OCI-LY3 (cell line): ENCODE measurements at regions not wholly inside any gene's neighbourhood (a gene's known extent, or its start where the extent isn't known, plus 50 kb on each side); places are given as distances from the start of the nearest gene placed in this dataset.

Experiments
- H2AFZ ChIP-seq: fragments of 200-600, 300-600 bp; shearing (Covaris generic); 2 replicates; pipeline ENCODE4 v1.6.0; 2014; ENCODE audit warnings: antibody characterized with exemption, low read depth, low read length
- H3K27ac ChIP-seq: fragments of 200-600, 300-600 bp; sonication (generic); 2 replicates; pipeline ENCODE4 v1.5.1; 2014; ENCODE audit warnings: mild to moderate bottlenecking, low read length, moderate library complexity, mixed read lengths
- H3K27me3 ChIP-seq: fragments of 200-600, 300-600 bp; sonication (generic); 2 replicates; pipeline ENCODE4 v1.6.1; 2014; ENCODE audit warnings: low read depth, low read length, mixed read lengths
- H3K36me3 ChIP-seq: fragments of 200-600, 300-600 bp; sonication (generic); replicated peaks from 2 replicates; pipeline ENCODE3; 2014; ENCODE audit warnings: low read depth, low read length, mixed read lengths
- H3K4me1 ChIP-seq: fragments of 300-600, 200-600 bp; sonication (generic); 2 replicates; pipeline ENCODE4 v1.6.1; 2014; ENCODE audit warnings: low read length, mixed read lengths
- H3K4me2 ChIP-seq: fragments of 200-600, 300-600 bp; sonication (generic); 2 replicates; pipeline ENCODE4 v1.6.1; 2014; ENCODE audit warnings: low read length, mixed read lengths
- H3K4me3 ChIP-seq: fragments of 300-600, 200-600 bp; sonication (generic); 2 replicates; pipeline ENCODE4 v1.5.1; 2014; ENCODE audit warnings: antibody characterized with exemption, mild to moderate bottlenecking, low read length, moderate library complexity
- H3K79me2 ChIP-seq: fragments of 300-600, 200-600 bp; shearing (Covaris generic); 2 replicates; pipeline ENCODE4 v1.6.1; 2014; ENCODE audit warnings: mild to moderate bottlenecking, low read length, mixed read lengths
- H3K9ac ChIP-seq: fragments of 300-600, 200-600 bp; shearing (Covaris generic); 2 replicates; pipeline ENCODE4 v1.6.0; 2014; ENCODE audit warnings: mild to moderate bottlenecking, low read length, moderate library complexity
- H3K9me3 ChIP-seq: fragments of 200-600, 300-600 bp; shearing (Covaris generic); 2 replicates; pipeline ENCODE4 v1.6.1; 2014; ENCODE audit warnings: low read length, mixed read lengths; ENCODE audit not compliant: insufficient read depth
- H4K20me1 ChIP-seq: fragments of 200-600, 300-600 bp; sonication (generic); 2 replicates; pipeline ENCODE4 v1.6.1; 2016; ENCODE audit warnings: low read length, mixed read lengths; ENCODE audit not compliant: insufficient read depth
- EZH2phosphoT487 ChIP-seq: fragments of 200-600 bp; shearing (Covaris generic); IDR thresholded peaks from 2 replicates; pipeline ENCODE4 v1.6.1; 2018; ENCODE audit warnings: antibody characterized with exemption, mixed run types, low read depth
- TF ChIP-seq, protein P1 (sequence below): fragments of 200-600, 300-600 bp; sonication (generic); IDR thresholded peaks from 2 replicates; pipeline ENCODE4 v1.5.1; 2014; ENCODE audit warnings: antibody characterized with exemption, low read length, low read depth

DNA sequence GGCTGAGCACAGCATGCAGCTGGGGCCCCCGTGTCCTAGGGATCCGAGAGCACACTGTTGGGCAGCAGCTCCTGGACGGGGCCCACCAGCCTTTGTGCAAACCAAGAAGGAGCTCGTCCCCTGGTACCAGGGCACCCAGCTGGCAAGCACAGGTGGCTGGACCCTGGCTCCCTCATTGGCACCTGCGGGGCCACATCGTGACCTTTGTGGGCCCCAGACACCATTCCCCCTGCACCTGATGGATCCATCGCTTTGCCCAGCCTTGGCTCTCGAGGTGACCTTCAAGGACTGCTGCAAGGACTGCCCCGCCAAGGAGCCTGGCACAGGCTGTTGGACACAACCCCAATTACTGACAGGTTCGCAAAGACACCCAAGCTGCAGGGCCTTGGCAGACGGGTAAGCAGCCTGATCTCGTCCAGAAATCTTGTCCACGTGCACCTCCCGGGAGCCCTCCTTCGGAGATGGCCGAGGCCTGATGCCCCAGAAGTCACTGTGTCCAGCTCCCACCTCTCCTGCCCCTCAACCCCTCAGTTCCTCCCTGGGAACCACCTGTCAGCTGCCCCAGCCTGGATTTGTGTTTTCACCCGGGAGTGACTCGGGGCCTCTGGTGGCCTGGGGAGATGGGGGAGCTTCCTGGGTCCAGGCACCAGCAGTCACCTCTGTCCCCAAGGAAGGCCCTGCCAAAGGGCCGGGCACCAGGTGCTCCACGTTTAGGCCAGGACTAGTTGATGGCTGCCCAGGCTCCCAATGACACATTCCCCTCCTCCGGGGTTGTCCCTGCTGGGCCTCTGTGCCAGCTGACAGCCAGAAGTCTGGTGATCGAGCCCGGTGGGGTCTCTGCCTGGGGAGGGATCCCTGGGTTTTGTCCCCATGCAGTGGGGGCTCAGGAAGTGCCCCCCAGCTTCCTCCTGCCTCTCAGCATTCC lies 137.1 kb upstream of the PPP1R26 start:
- Histone ChIP-seq H3K9ac (no peak overlapping the region), H3K27me3 (peaks cover 10% of the 10 kb centered on the region; the same call in 1 of the 2 replicates), H3K4me3 (no peak overlapping the region), H2AFZ (no peak overlapping the region), H3K4me2 (no peak overlapping the region), H3K4me1 (no peaks in the 10 kb centered on the region), H3K79me2 (no peaks in the 10 kb centered on the region), H4K20me1 (no peaks in the 10 kb centered on the region), H3K27ac (no peak overlapping the region), H3K36me3 (no peaks in the 10 kb centered on the region), H3K9me3 (no peaks in the 10 kb centered on the region)
- TF ChIP-seq EZH2phosphoT487, result no peak
- TF ChIP-seq, protein P1, sequence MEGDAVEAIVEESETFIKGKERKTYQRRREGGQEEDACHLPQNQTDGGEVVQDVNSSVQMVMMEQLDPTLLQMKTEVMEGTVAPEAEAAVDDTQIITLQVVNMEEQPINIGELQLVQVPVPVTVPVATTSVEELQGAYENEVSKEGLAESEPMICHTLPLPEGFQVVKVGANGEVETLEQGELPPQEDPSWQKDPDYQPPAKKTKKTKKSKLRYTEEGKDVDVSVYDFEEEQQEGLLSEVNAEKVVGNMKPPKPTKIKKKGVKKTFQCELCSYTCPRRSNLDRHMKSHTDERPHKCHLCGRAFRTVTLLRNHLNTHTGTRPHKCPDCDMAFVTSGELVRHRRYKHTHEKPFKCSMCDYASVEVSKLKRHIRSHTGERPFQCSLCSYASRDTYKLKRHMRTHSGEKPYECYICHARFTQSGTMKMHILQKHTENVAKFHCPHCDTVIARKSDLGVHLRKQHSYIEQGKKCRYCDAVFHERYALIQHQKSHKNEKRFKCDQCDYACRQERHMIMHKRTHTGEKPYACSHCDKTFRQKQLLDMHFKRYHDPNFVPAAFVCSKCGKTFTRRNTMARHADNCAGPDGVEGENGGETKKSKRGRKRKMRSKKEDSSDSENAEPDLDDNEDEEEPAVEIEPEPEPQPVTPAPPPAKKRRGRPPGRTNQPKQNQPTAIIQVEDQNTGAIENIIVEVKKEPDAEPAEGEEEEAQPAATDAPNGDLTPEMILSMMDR, result no peak

- Histone ChIP-seq H2AFZ (no peak overlapping the region), H3K36me3 (no peaks in the 10 kb centered on the region), H3K4me2 (no peak overlapping the region), H3K27me3 (peaks cover 10% of the 10 kb centered on the region; the same call in 1 of the 2 replicates), H3K9ac (no peak overlapping the region), H3K9me3 (no peaks in the 10 kb centered on the region), H4K20me1 (no peaks in the 10 kb centered on the region), H3K4me1 (no peaks in the 10 kb centered on the region), H3K4me3 (no peak overlapping the region), H3K79me2 (no peaks in the 10 kb centered on the region), H3K27ac (no peak overlapping the region)
- TF ChIP-seq, protein P1, result no peak
- TF ChIP-seq EZH2phosphoT487, result no peak
These were observed 136.4 kb upstream of the PPP1R26 start for GRCh38 chr9:135343136-135343535.

- Histone ChIP-seq H3K27ac (no peak overlapping the region), H3K4me1 (no peaks in the 10 kb centered on the region), H3K36me3 (no peaks in the 10 kb centered on the region), H3K4me3 (no peak overlapping the region), H3K27me3 (peaks cover 10% of the 10 kb centered on the region; the same call in 1 of the 2 replicates), H3K9ac (no peak overlapping the region), H2AFZ (no peak overlapping the region), H4K20me1 (no peaks in the 10 kb centered on the region), H3K4me2 (no peak overlapping the region), H3K79me2 (no peaks in the 10 kb centered on the region), H3K9me3 (no peaks in the 10 kb centered on the region)
- TF ChIP-seq, protein P1, result peak; percentile 95
- no peak for TF ChIP-seq EZH2phosphoT487
These were observed 135.6 kb upstream of the PPP1R26 start for GRCh38 chr9:135343837-135344522.

DNA sequence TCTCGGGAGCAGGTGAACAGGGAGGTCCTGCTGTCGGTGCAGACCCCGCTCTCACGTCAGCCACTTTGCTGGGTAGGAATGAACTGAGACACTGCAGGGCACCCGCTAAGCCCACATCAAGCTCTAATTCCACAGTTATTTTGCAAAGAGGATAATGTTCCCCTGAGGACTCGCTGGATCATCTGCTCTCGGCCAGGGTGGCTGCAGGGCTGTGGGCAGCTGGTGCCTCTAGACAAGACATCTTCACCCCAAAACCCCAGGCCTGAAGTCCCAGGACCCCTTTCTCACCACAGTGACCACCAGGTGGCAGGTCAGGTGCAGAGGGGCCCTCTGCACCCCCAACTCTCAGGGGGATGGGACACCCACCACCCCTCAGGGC lies 135.1 kb upstream of the PPP1R26 start:
- no peak overlapping the region for H2AFZ ChIP-seq
- H3K9me3 ChIP-seq, result no peaks in the 10 kb centered on the region
- H3K4me1 ChIP-seq, result no peaks in the 10 kb centered on the region

More for the DNA sequence above, 135.1 kb upstream of the PPP1R26 start:
- Histone ChIP-seq H3K9ac (no peak overlapping the region), H3K79me2 (no peaks in the 10 kb centered on the region), H3K27ac (no peak overlapping the region), H3K27me3 (peaks cover 10% of the 10 kb centered on the region; the same call in 1 of the 2 replicates), H4K20me1 (no peaks in the 10 kb centered on the region), H3K36me3 (no peaks in the 10 kb centered on the region), H3K4me3 (no peak overlapping the region), H3K4me2 (no peak overlapping the region)
- TF ChIP-seq EZH2phosphoT487, result no peak
- TF ChIP-seq, protein P1, result no peak
